GM19239 (cell line): ENCODE measurements at regions not wholly inside any gene's neighbourhood (a gene's known extent, or its start where the extent isn't known, plus 50 kb on each side); places are given as distances from the start of the nearest gene placed in this dataset.

Experiments used
- DNase-seq: peaks from one replicate; pipeline ENCODE4 v3.0.0; 2011; ENCODE audit warnings: low spot score; ENCODE audit not compliant: insufficient read length
- FAIRE-seq: peaks from 2 replicates; lab custom pipeline; 2011; peaks lifted over from hg19 to GRCh38; lab: Jason Lieb, UNC

DNA sequence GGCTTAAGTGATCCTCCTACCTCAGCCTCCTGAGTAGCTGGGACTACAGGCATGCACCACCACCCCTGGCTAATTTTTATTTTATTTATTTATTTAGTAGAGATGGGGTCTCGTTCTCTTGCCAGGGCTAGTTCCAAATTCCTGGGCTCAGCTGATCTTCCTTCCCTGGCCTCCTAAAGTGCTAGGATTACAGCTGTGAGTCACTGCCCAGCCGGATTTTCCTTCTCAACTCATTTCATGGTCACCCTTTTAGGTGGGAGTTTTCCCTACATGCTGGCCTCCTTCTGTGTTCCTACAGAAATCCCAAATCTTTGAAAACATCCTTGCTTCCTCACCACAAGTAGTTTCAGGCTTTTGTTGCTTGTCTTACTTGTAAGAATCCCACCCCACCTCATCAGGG is 102.1 kb upstream of the SIAH1 start:
- no peak for FAIRE-seq
- no peak for DNase-seq

DNA sequence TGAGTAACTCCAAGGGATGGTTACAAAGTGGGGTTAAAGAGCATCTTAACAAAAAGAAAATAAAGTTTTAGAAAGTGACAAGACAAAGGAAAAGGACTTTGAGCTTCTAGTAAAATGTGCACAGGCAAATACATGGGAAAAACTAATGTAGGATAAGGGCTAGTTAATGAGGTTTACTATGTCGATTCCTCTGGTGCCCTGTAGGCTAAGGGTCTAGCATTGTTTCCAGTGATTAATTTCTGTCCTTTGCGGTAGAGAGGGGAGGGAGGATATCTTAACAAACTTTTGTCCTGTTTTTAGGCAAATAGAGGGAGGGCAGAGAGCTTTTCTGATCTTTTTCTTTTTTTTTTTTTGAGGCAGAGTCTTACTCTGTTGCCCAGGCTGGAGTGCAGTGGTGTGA is 96.6 kb upstream of the SIAH1 start:
- no peak for FAIRE-seq
- DNase-seq, result no peak

DNA sequence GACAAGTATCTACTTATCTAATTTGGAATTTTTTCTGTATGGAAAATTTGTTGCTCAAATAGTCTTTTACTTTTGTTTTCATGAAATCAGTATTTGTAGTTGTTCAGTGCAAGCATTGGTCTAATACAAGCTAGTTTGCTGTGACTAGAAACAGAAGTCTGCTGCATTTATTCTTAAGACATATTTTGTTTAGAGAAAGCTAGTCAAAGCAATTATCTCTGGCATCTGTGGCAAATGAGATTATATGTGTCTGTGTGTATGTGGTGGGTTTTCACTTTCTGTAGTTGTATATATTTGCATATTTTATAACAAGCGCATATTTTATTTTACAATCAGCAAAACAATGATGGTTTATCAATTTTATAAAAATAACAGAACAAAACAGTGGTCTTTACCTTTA is 96.0 kb upstream of the SIAH1 start:
- DNase-seq (no peak), FAIRE-seq (no peak)

DNA sequence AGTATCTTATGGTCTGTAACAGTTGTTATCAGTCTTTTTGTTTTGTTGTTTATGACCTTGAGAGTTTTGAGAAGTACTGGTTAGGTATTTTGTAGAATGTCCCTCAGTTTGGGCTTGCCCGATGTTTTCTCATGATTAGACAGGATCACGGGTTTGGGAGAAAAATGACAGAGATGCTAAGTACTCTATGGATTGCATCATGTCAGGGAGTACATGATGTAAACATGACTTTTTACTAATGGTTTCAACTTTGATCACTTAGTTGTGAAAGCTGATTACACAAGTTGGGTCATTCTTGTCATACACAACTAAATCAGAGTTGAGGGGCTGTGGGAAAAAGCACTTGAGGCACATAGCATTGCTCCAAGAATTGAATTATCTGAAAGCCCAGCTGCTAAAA is 94.7 kb upstream of the SIAH1 start:
- DNase-seq (no peak), FAIRE-seq (peak; percentile 60)

DNA sequence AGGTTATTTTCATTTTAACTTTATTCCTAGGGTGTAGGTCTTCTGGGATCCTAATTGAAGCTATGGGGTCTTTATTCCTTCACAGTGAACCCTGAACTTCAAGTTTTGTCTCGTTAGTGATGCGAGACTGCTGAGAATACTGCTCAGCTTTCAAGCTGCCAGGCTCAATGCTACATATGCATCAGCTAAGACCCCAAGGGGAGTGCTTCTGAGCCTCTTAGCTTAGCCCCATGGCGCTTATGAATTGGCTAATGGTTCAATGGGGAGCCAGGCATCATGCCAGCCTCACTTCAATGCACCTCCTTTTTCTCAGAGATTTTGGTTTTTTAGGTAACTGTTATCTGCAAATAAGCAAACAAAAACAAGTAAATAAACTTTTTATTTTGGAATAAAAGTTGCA is 94.1 kb upstream of the SIAH1 start:
- no peak for DNase-seq
- no peak for FAIRE-seq

DNA sequence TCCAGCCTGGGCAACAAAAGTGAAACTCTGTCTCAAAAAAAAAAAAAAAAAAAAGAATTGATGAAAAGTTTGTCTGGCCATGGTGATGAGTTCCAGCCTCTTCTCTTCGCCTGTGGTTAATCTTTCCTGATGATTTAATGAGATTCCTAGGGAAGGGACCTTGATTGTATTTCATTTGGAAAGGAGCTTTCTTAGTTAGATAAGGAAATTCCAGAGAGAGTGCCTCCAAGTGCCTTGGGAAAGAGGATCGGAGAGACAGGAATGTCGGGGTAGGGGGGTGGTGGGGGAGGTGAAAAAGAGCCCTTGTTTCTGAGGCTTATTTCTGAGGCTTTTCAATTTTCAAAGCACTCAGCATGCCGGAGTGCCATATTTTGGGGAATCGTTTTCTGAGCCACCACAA is 93.2 kb upstream of the SIAH1 start:
- DNase-seq, result no peak
- FAIRE-seq, result no peak

DNA sequence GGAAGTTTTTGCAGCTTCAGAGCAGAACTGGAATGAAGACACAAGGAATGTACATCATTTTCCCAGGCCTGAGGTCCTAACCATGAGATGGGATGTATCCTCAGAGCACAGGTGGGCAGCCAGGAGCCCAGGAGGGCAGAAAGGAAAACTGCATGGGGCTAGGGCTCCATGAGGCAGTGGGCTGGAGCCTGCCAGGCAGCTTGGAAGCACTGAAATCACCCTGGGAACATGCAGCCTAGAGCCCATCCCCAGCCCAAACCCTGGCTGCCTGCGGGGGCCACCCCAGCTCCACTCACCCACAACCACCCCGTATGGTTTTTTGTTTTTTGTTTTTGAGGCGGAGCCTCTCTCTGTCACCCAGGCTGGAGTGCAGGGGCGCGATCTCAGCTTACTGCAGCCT is 86.2 kb upstream of the SIAH1 start:
- FAIRE-seq (no peak), DNase-seq (no peak)

DNA sequence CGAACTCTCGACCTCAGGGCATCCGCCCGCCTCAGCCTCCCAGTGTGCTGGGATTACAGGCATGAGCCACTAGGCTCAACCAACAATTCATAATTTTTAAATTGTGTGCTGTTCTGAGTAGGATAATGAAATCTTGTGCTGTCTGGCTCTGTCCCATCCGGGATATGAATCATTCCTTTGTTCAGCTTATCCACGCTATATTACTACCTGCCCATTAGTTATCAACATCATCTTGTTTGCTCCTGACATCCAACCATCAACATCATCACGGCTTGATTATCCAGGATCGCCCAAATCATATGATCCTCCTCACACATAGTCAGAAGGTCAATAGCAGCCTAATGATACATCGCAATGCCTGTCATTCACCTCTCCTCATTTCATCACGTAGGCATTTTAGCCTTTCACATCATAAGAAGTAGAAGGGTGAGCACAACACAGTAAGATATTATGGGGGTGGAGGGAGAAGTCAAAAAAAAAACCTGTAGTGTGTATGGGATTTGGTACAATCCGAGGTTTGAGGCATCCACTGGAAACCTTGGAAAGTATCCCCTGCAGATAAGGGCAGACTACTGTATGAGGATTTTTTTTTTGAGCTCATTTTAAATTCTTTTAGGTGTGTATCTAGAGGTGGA is 77.0 kb upstream of the SIAH1 start:
- FAIRE-seq, result no peak
- DNase-seq, result no peak

DNA sequence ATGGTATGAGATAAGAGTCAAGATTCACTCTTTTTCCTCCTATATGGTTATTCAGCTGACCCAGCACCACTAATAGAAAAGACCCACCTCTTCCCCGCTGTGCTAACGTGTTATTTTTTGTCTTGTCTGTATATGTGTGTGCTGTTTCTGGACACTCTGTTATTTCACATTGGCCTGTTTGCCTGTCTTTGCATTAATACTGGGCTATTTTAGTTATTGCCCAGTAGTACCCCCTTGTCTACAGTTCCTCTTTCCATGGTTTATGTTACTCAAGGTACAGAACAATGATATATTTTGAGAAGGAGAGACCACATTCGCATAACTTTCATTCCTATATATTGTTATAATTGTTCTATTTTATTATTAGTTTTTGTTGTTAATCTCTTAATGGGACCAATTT is 74.0 kb upstream of the SIAH1 start:
- DNase-seq (no peak), FAIRE-seq (peak; percentile 54)

DNA sequence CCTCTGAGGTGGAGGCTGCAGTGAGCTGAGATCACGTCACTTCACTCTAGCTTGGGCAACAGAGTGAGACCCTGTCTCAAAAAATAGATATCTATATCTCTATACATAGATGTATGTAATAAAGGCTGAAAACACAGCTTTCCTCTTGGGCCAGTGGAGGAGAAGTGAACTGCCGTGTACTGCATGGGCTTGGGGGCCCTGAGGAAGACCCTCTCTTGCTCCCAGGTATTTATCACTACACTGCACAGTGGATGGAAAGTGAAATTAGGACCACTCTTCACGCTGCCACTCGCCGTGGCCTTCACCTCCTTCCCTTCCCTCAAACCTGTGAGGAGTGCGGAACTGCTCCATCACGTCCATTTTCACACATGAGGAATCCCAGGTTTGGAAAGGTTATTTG is 68.8 kb upstream of the SIAH1 start:
- FAIRE-seq, result no peak
- no peak for DNase-seq

DNA sequence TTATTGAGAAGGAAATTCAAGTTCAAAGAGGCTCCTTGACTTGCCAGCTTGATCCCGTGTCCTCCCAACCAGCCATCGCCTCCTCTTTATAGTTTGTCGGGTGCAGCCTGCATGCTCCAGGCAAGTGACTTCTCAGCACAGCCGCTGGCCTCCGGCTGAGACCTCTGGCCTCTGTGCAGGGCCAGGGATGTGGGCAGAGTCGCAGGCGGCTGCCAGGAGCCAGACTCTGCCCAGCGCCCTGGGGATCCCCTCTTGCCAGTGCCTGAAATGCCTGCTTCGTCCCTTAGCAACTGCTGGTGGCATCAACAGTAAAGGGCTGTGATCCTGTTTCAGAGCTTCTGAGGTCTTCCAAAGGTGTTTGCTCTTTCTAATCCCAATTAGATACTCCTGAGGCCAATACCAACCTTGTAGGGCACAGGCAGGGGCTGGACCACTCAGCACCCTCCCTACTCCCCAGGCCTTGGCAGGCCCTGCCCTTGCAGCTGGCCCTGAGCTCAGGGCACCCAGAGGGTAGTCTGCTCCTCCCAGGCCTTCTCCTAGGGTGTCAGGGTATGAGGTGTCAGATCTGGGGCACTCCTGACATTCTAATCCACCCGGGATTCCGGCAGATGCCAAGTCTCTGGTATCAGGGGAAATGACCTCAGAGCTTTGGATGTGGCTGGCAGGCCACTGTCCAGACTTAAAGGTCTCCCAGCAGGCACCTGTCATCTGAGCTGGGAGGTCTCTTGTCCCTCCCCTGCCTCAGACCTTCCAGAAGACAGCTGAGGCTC is 68.0 kb upstream of the SIAH1 start:
- FAIRE-seq (no peak), DNase-seq (no peak)

DNA sequence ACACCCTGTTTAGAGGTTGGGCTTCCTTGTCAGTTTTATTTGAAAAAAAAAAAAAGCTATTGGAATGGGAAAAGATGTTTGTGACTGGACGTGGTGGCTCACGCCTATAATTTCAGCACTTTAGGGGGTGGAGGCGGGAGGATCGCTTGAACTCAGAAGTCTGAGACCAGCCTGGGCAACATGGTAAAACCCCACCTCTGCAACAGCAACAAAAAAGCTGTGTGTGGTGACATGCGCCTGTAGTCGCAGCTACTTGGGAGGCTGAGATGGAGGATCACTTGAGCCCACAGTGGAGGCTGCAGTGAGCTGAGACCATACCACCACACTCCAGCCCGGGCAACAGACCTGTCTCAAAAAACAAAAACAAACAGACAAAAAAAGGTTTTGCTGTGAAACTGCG is 66.1 kb upstream of the SIAH1 start:
- FAIRE-seq, result no peak
- DNase-seq, result no peak

DNA sequence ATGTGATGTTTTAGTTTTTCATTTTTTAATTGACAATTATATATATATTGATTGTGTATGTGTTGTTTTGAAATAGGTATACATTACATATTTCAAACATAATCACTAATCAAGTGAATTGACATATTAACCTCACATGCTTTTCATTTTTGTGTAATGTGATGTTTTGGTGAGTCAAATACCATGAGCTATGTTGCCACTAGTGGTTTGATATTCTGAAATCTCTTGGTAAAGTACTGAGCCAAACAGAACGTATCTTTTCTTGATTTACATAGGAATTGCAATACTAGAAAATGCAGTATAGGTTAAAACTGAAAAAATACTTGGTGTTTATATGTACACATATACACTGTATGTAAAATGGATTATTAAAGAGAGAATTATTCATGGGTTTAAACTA is 65.2 kb upstream of the SIAH1 start:
- FAIRE-seq (no peak), DNase-seq (no peak)

DNA sequence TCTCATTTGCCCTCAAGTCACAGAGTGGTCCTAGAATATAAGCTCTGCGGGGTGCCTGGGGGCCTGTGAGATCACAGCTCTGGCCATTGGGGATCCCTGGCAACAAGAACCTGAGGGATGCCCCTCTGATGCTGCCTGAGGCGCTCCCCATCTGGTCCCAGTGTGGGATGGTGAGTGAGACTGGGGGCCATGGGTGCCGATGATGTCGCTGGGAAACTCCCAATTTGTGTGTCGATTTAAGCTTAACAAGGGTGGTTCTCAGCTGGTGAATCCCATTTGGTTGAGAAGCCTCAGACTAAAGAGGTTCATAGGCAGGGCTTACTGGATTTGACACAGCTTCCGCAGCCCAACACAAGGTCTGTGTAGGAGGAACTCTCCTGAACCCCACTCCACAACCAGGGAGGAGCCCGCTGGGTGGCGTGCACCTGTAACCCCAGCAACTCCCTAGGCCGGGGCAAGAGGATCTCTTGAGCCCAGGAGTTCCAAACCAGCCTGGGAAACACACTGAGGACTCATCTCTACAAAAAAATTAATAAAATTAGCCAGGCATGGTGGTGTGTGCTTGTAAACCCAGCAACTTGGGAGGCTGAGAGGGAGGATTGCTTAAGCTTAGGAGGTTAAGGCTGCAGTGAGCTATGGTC is 63.7 kb upstream of the SIAH1 start:
- no peak for FAIRE-seq
- DNase-seq, result no peak

DNA sequence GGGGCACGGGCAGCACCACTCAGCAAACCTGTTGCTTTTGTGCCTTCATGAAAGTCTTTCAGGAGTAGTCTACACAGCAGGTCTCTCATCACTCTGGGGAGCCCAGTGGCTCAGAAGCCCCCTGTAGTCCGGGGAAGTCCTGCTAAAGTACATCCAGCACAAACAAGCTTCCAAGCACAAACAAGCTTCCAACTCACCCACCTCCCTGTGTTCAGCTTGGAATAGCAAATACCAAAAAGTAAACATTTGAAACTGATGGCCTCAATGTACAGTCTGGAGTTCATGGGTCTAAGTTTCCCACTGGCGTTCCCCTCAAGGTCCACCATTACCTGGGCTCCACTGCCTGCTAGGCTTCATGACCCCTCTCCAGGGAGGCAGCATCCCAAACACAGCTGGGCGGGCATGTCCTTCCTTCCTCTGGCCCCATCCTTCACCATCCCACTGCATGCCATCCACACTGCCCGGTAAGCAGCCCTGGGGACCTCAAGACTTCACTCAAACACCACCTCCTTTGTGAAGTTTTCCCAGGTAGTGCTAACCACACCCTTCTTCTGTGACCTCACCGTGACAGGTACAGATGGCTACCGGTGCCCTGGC is 62.8 kb upstream of the SIAH1 start:
- DNase-seq, result no peak
- no peak for FAIRE-seq

DNA sequence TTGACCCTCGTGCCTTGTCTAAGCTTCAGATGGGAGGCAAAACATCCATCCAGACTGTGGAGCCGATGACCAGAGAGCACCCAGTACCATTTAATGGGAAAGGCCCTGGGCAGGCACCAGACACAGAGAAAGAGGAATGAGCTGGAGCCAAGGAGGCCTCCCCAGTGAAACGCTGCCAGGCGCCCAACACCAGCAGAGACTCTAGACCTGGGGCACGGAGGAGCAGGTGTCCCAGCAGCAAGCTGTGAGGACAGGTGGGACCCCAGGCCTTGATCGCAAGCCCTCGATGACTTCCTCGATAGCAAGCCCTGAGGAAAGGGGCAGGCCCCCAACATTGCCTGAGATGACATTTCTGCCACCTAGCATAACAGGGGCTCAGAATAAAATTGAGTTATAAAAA is 62.2 kb upstream of the SIAH1 start:
- DNase-seq, result no peak
- FAIRE-seq, result no peak

DNA sequence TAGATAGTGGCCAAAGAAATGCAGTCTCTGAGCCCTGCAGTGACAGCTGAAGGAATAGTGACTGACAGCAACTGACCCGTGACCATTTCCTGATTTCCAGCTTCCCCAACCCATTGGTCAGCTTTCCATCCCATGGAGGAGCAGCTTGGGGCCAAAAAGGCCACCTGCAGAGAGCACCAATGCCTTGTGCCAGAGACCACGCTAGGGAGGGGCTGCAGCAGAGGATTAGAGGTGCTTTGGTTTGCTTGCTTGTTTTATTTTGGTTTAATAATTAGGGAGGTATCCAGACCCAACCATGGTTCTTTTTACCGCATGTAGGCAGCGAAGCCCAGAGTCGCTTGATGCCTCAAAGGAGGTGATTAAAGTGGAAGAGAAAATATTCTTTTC is 61.3 kb upstream of the SIAH1 start:
- FAIRE-seq, result no peak
- DNase-seq, result no peak

DNA sequence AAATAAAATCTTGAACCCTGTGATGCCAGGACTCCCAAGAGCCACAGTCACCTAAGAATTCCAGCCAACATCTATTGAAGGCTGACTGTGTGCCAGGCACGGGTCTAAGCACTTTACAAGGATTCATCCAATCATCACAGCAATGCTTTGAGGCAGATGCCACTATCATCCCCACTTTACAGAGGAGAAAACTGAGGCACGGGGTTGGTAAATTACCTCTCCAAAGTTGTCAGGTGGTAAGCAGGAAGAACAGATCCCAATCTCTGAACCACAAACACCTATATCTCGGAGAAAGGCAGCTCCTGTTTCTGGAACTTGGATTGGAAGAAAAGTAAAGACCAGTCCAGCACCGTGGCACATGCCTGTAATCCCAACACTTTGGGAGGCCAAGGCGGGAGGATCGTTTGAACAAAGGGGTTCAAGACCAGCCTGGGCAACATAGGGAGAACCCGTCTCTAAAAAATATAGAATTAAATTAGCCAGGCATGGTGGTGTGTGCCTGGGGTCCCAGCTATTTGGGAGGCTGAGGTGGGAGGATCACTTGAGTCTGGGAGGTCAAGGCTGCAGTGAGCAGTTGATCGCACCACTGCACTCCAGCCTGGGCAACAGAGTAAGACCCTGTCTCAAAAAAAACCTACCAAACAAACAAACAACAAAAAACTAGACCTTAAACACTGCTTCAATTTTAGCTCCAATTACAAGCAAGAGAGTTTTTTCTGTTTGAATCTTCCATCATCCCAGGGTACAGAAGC is 60.7 kb upstream of the SIAH1 start:
- no peak for DNase-seq
- no peak for FAIRE-seq

DNA sequence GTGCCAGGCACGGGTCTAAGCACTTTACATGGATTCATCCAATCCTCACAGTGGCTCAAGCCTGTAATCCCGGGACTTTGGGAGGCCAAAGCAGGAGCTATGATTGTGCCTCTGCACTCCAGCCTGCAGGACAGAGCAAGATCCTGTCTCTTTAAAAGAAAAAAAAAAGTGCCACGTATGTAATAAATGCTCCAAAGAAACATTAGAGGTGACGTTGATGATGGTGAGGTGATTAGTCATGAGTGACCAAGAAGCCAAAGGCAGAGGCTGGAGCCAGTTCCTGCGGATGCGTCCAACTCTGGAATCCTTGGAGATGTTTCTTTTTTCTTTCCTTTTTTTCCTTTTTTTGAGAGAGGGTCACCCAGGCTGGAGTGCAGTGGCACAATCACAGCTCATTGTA is 59.4 kb upstream of the SIAH1 start:
- no peak for FAIRE-seq
- DNase-seq, result no peak

DNA sequence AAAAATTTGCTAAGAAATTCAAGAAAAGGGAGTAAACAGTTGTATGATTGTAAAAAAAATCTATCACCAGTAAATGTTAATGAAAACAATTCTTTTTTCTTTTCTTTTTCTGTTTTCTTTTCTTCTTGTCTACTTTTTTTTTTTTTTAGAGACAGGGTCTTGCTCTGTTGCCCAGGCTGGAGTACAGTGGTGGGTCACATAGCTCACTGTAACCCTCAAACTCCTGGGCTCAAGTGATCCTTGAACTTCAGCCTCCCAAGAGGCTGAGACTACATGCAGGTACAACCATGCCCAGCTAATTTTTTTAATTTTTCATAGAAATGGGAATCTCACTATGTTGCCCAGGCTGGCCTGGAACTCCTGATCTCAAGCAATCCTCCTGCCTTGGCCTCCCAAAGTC is 57.2 kb upstream of the SIAH1 start:
- no peak for FAIRE-seq
- no peak for DNase-seq

DNA sequence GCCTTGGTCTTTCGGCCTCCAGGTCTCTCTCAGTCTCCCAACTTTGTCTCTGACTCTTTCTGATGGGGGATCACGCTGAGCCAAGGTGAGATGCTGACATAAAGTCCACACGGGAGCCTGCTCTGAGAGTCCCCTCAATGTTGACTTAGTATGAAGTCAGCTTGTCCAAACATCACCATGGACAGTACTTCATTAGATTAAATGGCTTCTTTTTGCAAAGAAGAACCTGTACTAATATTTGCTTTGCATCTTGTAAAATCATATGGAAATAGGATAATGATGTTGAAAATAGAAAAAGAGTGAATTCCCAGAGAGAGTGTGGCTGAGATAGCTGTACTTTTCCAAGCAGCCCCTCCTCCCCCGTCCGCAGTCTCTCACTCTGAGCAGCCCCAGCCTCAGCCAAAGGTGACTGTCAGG is 56.7 kb upstream of the SIAH1 start:
- no peak for DNase-seq
- no peak for FAIRE-seq
